Endometrial microvascular endothelial cells (primary cell): ENCODE measurements at regions not wholly inside any gene's neighbourhood (a gene's known extent, or its start where the extent isn't known, plus 50 kb on each side); places are given as distances from the start of the nearest gene placed in this dataset.

Experiments used
- in situ Hi-C: cut with HindIII; loops from 2 replicates; pipeline ENCODE4 v1.10.0; 2017; ENCODE audit warnings: low sequenced_read_pairs, low pct_unique_long_range_greater_than_20kb; ENCODE audit errors: inconsistent ontology term

- in situ Hi-C loops, result no loop called here
These were observed 95.2 kb downstream of the HLX start for GRCh38 chr1:220974431-220974830.

GRCh38 chr1:220976390-220976789, 97.1 kb downstream of the HLX start:
- in situ Hi-C loops, result no loop called here

GRCh38 chr1:220979371-220979770, 100.1 kb downstream of the HLX start:
- in situ Hi-C loops, result no loop called here

GRCh38 chr1:220982686-220983085, 103.4 kb downstream of the HLX start:
- in situ Hi-C loops, result no loop called here

- in situ Hi-C loops, result no loop called here
These were observed 104.8 kb downstream of the HLX start for GRCh38 chr1:220983877-220984635.

GRCh38 chr1:220990427-220991339, 111.4 kb downstream of the HLX start:
- in situ Hi-C loops, result no loop called here

- in situ Hi-C loops, result no loop called here
These were observed 112.3 kb downstream of the HLX start for GRCh38 chr1:220991506-220991905.

- in situ Hi-C loops, result no loop called here
These were observed 112.9 kb downstream of the HLX start for GRCh38 chr1:220991959-220992704.

GRCh38 chr1:220992705-220993052, 113.4 kb downstream of the HLX start:
- in situ Hi-C loops, result no loop called here

- in situ Hi-C loops, result no loop called here
These were observed 115.4 kb downstream of the HLX start for GRCh38 chr1:220994671-220995070.

GRCh38 chr1:220997791-220998190, 118.5 kb downstream of the HLX start:
- in situ Hi-C loops, result no loop called here

- in situ Hi-C loops, result no loop called here
These were observed 120.9 kb downstream of the HLX start for GRCh38 chr1:220999872-221000863.

GRCh38 chr1:221001167-221001566, 121.9 kb downstream of the HLX start:
- in situ Hi-C loops, result no loop called here

GRCh38 chr1:221002601-221003000, 123.4 kb downstream of the HLX start:
- in situ Hi-C loops, result no loop called here

GRCh38 chr1:221011145-221011544, 131.9 kb downstream of the HLX start:
- in situ Hi-C loops, result no loop called here

GRCh38 chr1:221012120-221012519, 132.9 kb downstream of the HLX start:
- in situ Hi-C loops, result no loop called here

GRCh38 chr1:221013691-221014660, 134.7 kb downstream of the HLX start:
- in situ Hi-C loops, result no loop called here
